Smooth muscle cell (in vitro differentiated cells): ENCODE measurements at regions not wholly inside any gene's neighbourhood (a gene's known extent, or its start where the extent isn't known, plus 50 kb on each side); places are given as distances from the start of the nearest gene placed in this dataset.

Source experiments
- DNase-seq: peaks from one replicate; lab custom pipeline; 2025; ENCODE audit not compliant: unreplicated experiment; lab: John Stamatoyannopoulos, UW
- H2AFZ ChIP-seq: fragments of 200-600 bp; sonication (generic); 2 replicates; pipeline ENCODE4 v1.6.0; 2016; ENCODE audit warnings: antibody characterized with exemption, low read depth, mild to moderate bottlenecking
- H3F3A ChIP-seq: fragments of 200-600 bp; sonication (generic); 2 replicates; pipeline ENCODE4 v1.6.0; 2017; ENCODE audit warnings: antibody characterized with exemption, low read depth
- H3K27ac ChIP-seq: fragments of 200-600 bp; sonication (generic); 2 replicates; pipeline ENCODE4 v1.5.1; 2016; ENCODE audit warnings: low read depth, mild to moderate bottlenecking
- H3K27me3 ChIP-seq: fragments of 200-600 bp; sonication (generic); 2 replicates; pipeline ENCODE4 v1.6.1; 2016; ENCODE audit warnings: low read depth, mild to moderate bottlenecking
- H3K36me3 ChIP-seq: fragments of 200-600 bp; sonication (generic); 2 replicates; pipeline ENCODE4 v1.5.1; 2016; ENCODE audit warnings: low read depth
- H3K4me1 ChIP-seq: fragments of 200-600 bp; sonication (generic); 2 replicates; pipeline ENCODE4 v1.5.1; 2016; ENCODE audit warnings: low read depth
- H3K4me2 ChIP-seq: fragments of 200-600 bp; sonication (generic); 2 replicates; pipeline ENCODE4 v1.6.0; 2016; ENCODE audit warnings: mild to moderate bottlenecking
- H3K4me3 ChIP-seq: fragments of 200-600 bp; sonication (generic); 2 replicates; pipeline ENCODE4 v1.5.1; 2016; ENCODE audit warnings: mild to moderate bottlenecking
- H3K79me2 ChIP-seq: fragments of 200-600 bp; sonication (generic); 2 replicates; pipeline ENCODE4 v1.6.0; 2016; ENCODE audit warnings: low read depth, mild to moderate bottlenecking
- H3K9ac ChIP-seq: fragments of 200-600 bp; sonication (generic); 2 replicates; pipeline ENCODE4 v1.6.0; 2016; ENCODE audit warnings: low read depth
- H3K9me3 ChIP-seq: fragments of 200-600 bp; sonication (generic); replicated peaks from 2 replicates; pipeline ENCODE4 v1.5.1; 2016; ENCODE audit warnings: low read depth
- H4K20me1 ChIP-seq: fragments of 200-600 bp; sonication (generic); 2 replicates; pipeline ENCODE4 v1.6.0; 2016; ENCODE audit warnings: low read depth
- CTCF ChIP-seq: fragments of 200-600 bp; sonication (generic); IDR thresholded peaks from 2 replicates; pipeline ENCODE4 v1.5.1; 2017; ENCODE audit warnings: borderline replicate concordance, mild to moderate bottlenecking, antibody characterized with exemption; ENCODE audit not compliant: insufficient read depth, poor library complexity, severe bottlenecking
- WGBS: methylation state at CpG from one replicate; pipeline ENCODE4 v1.1.7; 2016; ENCODE audit warnings: low lambda C conversion rate; 5-methylcytosine and 5-hydroxymethylcytosine counted together

- DNase-seq = no peak
- no peaks in the 10 kb centered on the region for H3K27me3 ChIP-seq
- H3K79me2 ChIP-seq = no peaks in the 10 kb centered on the region
- H3K9me3 ChIP-seq = no peaks in the 10 kb centered on the region
- H3K27ac ChIP-seq = no peak overlapping the region
- 85% methylated on average over 1 of the region's 1 CpG for WGBS
- no peak overlapping the region for H3K4me2 ChIP-seq
- no peak for TF ChIP-seq CTCF
- H3K4me1 ChIP-seq = no peaks in the 10 kb centered on the region
- H3F3A ChIP-seq = no peaks in the 10 kb centered on the region
- no peaks in the 10 kb centered on the region for H3K36me3 ChIP-seq
- H3K4me3 ChIP-seq = no peak overlapping the region
- H4K20me1 ChIP-seq = no peaks in the 10 kb centered on the region
- no peak overlapping the region for H2AFZ ChIP-seq
- no peak overlapping the region for H3K9ac ChIP-seq
These were observed 1019.4 kb upstream of the ALCAM start for GRCh38 chr3:104347291-104347690.

GRCh38 chr3:104349836-104350235, 1016.9 kb upstream of the ALCAM start:
- Histone ChIP-seq H3K4me3 (no peak overlapping the region), H3K9ac (no peak overlapping the region), H2AFZ (no peak overlapping the region), H4K20me1 (no peaks in the 10 kb centered on the region), H3K9me3 (no peaks in the 10 kb centered on the region), H3K36me3 (no peaks in the 10 kb centered on the region), H3K4me2 (no peak overlapping the region), H3K27ac (no peak overlapping the region), H3K27me3 (no peaks in the 10 kb centered on the region), H3K4me1 (no peaks in the 10 kb centered on the region), H3K79me2 (no peaks in the 10 kb centered on the region), H3F3A (no peaks in the 10 kb centered on the region)
- no peak for DNase-seq
- WGBS = 97% methylated on average over 1 of the region's 1 CpG
- no peak for TF ChIP-seq CTCF

GRCh38 chr3:104353951-104354350, 1012.8 kb upstream of the ALCAM start:
- Histone ChIP-seq H3F3A (no peaks in the 10 kb centered on the region), H3K9ac (no peak overlapping the region), H3K27ac (no peak overlapping the region), H4K20me1 (no peaks in the 10 kb centered on the region), H3K27me3 (no peaks in the 10 kb centered on the region), H3K79me2 (no peaks in the 10 kb centered on the region), H2AFZ (no peak overlapping the region), H3K4me1 (no peaks in the 10 kb centered on the region), H3K4me3 (no peak overlapping the region), H3K4me2 (no peak overlapping the region), H3K36me3 (no peaks in the 10 kb centered on the region), H3K9me3 (no peaks in the 10 kb centered on the region)
- DNase-seq = no peak
- TF ChIP-seq CTCF = no peak

- H3K4me1 ChIP-seq = peaks cover 3% of the 10 kb centered on the region
- no peak for TF ChIP-seq CTCF
- H3K36me3 ChIP-seq = no peaks in the 10 kb centered on the region
- peak overlapping the region; percentile 62 for H3K4me2 ChIP-seq
- H3K27ac ChIP-seq = peak overlapping the region; percentile 54
- 32% methylated on average over 4 of the region's 4 CpGs for WGBS
- no peak overlapping the region for H2AFZ ChIP-seq
- no peaks in the 10 kb centered on the region for H3F3A ChIP-seq
- H3K79me2 ChIP-seq = no peaks in the 10 kb centered on the region
- H3K9me3 ChIP-seq = no peaks in the 10 kb centered on the region
- no peaks in the 10 kb centered on the region for H4K20me1 ChIP-seq
- no peaks in the 10 kb centered on the region for H3K27me3 ChIP-seq
- no peak overlapping the region for H3K4me3 ChIP-seq
- no peak for DNase-seq
- H3K9ac ChIP-seq = no peak overlapping the region
These were observed 1007.2 kb upstream of the ALCAM start for GRCh38 chr3:104359546-104359945.
